Keratinocyte (primary cell): ENCODE measurements at regions not wholly inside any gene's neighbourhood (a gene's known extent, or its start where the extent isn't known, plus 50 kb on each side); places are given as distances from the start of the nearest gene placed in this dataset.

Experiments
- CTCF ChIP-seq, 3 experiments: IDR thresholded peaks in 1 of 3; conservative IDR thresholded peaks in 1 of 3; optimal IDR thresholded peaks in 1 of 3; 2 replicates in 2 of 3; 3 replicates in 1 of 3; pipeline versions ENCODE3 to v1.5.1; 2011; ENCODE audit warnings: low read length in 3 of 3, mild to moderate bottlenecking in 3 of 3, moderate library complexity in 2 of 3, control low read depth in 1 of 3, inconsistent platforms in 1 of 3; ENCODE audit not compliant: insufficient read depth in 2 of 3; ENCODE audit errors: extremely low read depth in 1 of 3
- EZH2 ChIP-seq: IDR thresholded peaks from one replicate; pipeline ENCODE4 v1.6.1; 2012; ENCODE audit warnings: inconsistent platforms, mild to moderate bottlenecking, low read length, moderate library complexity

GRCh38 chr11:131290185-131290584 lies 80.2 kb upstream of the NTM start:
- TF ChIP-seq EZH2 (no peak), CTCF (optimal IDR thresholded peaks at IDR 0.05 in 1 of 3, IDR thresholded peaks at IDR 0.05 in 1 of 3, conservative IDR thresholded peaks at IDR 0.05 in 1 of 3; ENCODE audit: extremely low read depth in 1 of 3, insufficient read depth in 2 of 3, low read length in 3 of 3) (no peak)
